GM12873 (cell line): ENCODE measurements at regions not wholly inside any gene's neighbourhood (a gene's known extent, or its start where the extent isn't known, plus 50 kb on each side); places are given as distances from the start of the nearest gene placed in this dataset.

Experiments used
- CTCF ChIP-seq: IDR thresholded peaks from 2 replicates; pipeline ENCODE4 v1.5.1; 2012; ENCODE audit warnings: low read depth, mild to moderate bottlenecking, moderate library complexity, low read length, control low read depth; ENCODE audit not compliant: insufficient read depth; ENCODE audit errors: missing control alignments

- no peak for TF ChIP-seq CTCF
Measured at GRCh38 chr16:25433388-25433787, 175.7 kb upstream of the ZKSCAN2 start.

GRCh38 chr16:25431472-25431871 lies 173.8 kb upstream of the ZKSCAN2 start:
- TF ChIP-seq CTCF: no peak

GRCh38 chr16:25426829-25427228 lies 169.2 kb upstream of the ZKSCAN2 start:
- no peak for TF ChIP-seq CTCF

GRCh38 chr16:25419681-25420080 lies 162.0 kb upstream of the ZKSCAN2 start:
- TF ChIP-seq CTCF: no peak

GRCh38 chr16:25419153-25419552 lies 161.5 kb upstream of the ZKSCAN2 start:
- TF ChIP-seq CTCF: no peak

GRCh38 chr16:25416002-25416401 lies 158.4 kb upstream of the ZKSCAN2 start:
- no peak for TF ChIP-seq CTCF

GRCh38 chr16:25413975-25414374 lies 156.3 kb upstream of the ZKSCAN2 start:
- TF ChIP-seq CTCF: no peak
